ENCODE measurements at regions not wholly inside any gene's neighbourhood (a gene's known extent, or its start where the extent isn't known, plus 50 kb on each side); places are given as distances from the start of the nearest gene placed in this dataset.
"Not testable (repeated sequence)": the region's sequence is repeated elsewhere in the genome, so short reads cannot be mapped to it uniquely, and the experiment has no call there.

DNA sequence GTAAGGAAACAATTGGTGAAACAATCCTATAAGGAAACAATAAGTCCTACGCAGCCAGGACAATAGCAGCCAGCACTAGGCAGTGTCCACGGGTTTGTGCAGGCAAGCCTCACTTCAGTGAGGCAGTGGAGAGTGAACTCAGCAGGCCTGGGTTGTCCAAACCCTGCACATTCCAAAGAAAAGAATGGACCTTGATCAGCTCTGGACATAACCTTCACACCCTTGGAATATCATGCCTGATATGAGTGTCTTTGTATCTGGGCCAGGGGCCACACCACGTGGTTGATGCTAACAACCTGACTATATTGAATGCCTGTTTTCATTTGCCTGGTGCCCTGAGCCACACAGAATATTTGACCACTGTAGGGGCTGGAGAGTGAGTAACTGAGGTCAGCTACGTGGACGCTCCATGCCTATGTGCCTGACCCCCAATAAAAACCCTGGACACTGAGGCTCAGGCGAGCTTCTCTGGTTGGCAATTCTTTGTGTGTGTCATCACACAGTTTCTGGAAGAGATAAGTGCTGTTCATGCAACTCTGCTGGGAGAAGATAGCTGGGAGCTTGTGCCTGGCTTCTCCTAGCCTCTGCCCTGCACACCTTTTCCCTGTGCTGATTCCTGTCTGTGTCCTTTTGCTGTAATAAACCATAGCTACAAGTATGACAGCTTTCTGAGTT lies 81.4 kb upstream of the NCOR2 start:
- no peak for DNase-seq

DNA sequence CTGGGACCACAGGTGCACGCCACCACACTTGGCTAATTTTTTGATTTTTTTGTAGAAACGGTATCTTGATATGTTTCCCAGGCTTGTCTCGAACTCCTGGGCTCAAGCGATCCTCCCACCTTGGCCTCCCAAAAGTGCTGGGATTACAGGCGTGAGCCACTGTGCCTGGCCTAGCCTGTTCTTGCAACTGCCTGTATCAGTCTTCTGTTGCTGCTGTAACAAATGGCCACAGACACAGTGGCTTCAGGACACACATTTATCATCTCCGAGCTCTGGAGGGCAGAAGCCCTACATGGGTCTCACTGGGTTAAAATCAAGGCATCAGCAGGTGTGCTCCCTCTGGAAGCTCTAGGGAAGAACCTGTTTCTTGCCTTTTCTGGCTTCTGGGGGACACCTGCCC lies 79.9 kb upstream of the NCOR2 start:
- DNase-seq, result no peak

DNA sequence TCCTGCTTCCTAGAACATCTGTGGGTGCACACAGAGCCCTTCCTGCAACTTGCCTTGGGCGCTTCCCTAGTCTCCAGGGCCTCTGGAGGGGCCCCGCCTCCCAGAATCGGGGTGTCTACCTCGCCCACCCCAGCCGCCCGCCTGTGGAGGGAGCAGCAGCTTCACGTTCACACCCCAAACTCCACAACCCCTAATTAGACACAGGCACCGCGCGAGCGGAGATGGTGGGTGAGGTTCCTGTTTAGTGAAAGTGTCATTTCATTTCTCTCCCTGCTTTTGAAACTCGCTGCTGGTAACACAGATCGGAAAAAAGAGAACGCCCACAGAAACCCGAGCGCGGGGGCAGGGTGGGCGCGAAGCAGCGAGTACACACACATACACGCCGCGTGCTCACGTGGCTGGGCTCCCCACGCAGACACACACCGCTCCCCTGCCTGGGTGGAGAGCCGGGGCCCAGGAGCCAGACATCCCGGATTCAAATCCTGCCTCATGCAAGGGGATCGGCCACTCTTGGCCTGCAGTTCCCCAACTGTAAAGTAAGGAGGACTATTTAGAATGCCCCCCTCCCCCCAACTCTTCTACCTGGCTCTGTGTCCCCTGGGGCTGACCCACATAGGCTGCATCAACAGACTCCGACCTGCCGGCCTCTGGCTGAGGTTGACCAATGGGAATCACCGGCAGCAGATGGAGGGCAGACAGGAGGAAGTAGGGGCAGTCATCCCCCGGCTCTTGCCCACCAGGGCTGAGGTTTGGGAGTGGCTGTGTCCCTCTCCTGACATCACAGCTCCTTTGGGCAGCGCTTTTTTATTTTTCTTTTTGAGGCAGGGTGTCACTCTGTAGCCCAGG lies 79.2 kb upstream of the NCOR2 start:
- DNase-seq, result peak; percentile 76

DNA sequence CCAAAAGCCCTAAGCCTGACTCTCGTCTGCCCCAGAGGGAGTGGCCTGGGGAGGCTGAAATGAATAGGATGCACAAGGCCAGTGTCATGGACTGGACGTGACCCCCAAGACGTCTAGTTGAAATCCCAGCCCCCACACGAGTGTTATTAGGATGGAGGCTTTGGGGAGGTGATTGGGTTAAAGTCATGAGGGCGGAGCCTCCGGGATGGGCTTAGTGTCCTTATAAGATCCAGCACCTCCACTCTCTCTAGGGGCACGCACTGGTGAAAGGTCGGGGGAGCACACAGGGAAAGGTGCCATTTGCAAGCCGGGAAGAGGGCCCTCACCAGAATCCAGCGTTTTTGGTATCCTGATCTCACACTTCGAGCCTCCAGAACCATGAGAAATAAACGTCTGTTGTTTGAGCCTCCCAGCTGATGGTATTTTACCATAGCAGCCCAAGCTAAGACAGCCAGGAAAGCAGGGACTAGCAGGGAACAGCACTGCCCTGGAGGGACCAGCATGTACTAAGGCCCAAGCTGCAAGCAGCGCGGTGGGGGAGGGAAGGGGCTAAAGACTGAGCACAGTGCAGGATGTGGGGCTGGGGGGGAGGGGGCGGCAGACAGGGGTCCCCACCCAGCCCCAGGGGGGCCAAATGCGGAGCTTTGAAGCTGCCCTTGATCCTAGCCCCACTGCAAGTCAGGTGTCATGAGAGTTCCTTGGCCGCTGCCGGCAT lies 78.3 kb upstream of the NCOR2 start:
- DNase-seq, result no peak

DNA sequence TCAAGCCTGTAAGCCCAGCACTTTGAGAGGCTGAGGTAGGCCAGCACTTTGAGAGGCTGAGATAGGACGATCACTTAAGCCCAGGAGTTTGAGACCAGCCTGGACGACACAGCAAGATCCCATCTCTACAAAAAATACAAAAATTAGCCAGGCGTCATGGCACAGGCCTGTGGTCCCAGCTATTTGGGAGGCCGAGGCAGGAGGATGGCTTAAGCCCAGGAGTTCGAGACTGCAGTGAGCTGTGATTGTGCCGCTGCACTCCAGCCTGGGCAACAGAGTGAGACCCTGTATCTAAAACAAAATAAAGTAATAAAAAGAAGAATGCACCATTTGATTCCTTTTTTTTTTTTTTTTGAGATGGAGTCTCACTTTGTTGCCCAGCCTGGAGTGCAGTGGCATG lies 76.4 kb upstream of the NCOR2 start:
- DNase-seq, result not testable (repeated sequence)

DNA sequence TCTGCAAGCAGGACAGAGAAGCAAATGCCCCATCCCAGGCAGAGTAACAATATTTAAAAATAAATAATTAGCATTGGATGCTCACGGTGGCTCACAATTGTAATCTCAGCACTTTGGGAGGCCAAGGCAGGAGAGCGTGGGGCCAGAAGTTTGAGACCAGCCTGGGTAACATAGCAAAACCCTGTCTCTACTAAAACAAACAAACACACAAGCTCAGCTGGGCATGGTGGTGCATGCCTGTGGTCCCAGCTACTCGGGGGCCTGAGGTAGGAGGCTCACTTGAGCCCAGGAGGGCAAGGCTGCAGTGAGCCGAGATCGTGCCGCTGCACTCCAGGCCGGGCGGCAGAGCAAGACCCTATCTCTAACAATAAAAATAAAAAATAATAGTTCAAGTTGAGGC lies 74.7 kb upstream of the NCOR2 start:
- DNase-seq, result no peak

DNA sequence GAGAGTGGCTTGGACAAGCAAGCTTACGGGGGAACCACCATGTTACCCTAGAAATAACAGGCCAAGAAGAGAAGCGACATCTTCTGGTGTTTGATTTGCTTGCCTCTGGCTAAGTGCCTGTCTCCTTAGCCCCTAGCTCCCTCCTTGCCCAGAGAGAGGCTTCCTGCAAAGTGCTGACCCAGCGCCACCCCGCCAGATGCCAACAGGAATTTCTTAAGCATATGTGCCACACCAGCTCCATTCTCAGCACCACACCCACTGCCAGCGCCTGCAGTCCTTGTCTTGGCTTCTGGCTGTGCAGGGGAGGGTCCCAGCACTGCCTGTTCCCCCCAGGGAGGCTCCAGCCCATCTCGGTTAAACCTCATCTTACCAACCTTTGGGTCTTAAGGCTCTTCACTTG lies 74.2 kb upstream of the NCOR2 start:
- no peak for DNase-seq

DNA sequence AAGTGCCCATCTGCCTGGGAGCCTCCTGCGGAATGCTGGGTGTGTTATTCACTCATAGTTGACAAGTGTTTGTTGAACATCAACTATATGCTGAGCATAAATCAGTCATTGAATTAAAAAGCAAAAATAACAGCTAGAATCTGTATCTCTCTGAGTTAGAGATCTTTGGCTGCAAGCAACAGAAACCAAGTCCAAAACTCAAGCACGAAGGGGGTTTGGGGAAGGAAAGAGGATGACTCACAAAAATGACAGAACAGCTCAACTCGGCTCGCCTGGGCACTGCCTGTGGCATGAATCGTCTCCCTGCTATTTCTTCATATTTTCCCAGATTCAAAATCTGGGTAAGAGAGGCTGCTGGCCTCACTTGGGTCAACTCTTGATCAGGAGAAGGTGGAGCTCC lies 72.6 kb upstream of the NCOR2 start:
- no peak for DNase-seq

DNA sequence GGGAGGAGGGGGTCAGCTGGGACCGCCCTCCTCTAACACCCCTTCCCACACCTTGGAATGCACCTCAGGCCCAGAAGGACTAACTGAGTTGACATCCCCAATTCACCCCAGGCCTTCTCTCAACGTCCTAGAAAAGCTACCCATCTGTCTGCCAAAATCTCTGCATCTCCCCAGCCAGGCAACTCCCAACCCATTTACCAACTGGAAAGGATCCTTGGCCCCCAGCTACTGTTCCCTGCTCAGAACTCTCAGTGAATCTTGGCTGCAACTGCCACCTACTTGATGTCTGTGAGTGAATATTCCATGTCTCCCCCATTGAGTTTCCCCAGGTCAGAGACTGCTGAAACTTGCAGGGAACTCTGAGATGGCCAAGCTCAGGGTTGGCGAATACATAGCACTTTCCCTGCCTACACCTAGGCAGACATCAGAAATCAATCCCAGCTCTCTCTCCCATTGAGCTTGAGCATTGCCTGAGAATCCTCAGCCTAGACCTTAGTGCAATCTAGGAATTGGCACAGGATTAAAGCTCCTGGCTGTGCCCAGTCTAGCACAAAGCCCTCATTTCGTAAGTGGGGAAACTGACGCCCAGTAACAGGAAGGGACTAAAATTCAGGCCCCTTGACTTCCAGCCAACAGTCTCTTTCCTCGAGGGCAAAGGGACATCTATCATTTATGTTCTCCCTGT lies 71.9 kb upstream of the NCOR2 start:
- DNase-seq, result no peak

DNA sequence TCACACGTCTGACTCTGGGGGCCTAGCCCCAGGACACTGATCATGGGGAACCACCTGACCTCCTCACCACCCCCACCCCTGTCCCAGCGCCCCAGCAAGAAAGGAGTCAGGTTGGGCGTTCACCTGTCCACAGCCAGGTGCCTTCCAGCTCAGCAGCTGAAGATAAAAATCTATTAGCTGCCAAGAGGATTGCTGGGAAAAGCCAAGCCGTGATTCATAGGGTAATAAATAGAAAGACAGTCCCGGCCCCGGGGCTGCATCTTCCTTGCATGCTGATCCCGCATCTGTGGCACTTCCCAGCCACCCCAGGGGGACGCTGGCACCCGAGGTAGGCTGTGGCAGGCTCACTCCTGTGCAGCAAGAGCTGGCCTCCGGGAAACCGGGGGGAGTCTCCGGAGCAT lies 70.2 kb upstream of the NCOR2 start:
- DNase-seq, result no peak

DNA sequence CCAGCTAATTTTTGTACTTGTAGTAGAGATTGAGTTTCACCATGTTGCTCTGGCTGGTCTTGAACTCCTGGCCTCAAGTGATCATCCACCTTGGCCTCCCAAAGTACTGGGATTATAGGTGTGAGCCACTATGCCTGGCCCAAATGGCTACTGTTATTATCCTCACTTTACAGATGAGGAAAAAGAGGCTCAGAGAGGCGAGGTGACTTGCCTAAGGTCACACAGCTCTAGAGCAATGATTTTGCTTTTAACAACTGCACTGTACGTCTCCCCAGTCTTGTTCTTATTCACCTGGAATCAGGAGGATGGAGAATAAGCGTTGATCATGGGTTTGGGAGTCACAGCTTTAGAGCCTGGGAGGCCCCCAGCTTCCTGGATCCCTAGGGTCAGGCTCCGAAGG lies 69.8 kb upstream of the NCOR2 start:
- DNase-seq, result no peak

DNA sequence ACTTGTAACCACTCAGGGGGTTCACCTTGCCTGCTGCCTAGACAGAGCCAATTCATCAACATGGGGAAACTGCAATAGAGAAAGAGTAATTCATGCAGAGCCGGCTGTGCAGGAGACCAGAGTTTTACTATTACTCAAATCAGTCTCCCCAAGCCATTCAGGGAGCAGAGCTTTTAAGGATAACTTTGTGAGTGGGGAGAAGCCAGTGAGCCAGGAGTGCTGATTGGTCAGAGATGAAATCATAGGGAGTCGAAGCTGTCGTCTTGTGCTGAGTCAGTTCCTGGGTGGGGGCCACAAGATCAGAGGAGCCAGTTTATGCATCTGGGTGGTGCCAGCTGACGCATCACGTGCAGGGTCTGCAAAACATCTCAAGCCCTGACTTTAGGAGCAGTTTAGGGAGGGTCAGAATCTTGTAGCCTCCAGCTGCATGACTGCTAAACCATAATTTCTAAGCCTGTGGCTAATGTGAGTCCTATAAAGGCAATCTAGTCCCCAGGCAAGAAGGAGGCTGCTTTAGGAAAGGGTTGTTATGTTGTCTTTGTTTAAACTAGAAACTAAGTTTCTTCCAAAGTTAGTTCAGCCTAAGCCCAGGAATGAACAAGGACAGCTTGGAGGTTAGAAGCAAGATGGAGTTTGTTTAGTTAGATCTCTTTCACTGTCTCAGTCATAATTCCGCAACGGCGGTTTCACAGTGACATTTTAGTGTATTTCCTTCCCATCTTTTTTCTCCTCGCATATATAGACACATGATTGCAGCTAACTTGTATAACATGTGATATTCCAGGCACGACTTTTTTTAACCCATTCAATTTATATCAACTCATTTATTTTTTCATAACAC lies 68.9 kb upstream of the NCOR2 start:
- peak; percentile 38 to 40 for DNase-seq

DNA sequence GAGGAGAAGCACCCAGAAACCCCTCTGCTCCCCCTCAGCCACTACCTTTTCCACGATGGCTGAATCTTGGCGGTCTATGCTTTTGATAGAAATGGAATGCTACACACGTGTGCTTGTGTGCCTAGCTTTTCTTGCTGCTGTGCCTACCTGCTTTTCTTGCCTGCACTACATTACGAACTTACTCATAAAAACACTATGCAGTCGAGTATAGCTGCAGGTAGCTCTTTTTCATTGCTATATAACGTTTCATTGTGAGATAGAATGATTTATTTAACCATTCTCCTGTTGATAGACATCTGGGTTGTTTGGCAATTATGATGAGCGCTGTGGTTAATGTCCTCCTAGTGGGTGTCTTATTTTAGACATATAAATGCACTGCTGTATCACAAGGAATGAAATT lies 67.9 kb upstream of the NCOR2 start:
- no peak for DNase-seq

DNA sequence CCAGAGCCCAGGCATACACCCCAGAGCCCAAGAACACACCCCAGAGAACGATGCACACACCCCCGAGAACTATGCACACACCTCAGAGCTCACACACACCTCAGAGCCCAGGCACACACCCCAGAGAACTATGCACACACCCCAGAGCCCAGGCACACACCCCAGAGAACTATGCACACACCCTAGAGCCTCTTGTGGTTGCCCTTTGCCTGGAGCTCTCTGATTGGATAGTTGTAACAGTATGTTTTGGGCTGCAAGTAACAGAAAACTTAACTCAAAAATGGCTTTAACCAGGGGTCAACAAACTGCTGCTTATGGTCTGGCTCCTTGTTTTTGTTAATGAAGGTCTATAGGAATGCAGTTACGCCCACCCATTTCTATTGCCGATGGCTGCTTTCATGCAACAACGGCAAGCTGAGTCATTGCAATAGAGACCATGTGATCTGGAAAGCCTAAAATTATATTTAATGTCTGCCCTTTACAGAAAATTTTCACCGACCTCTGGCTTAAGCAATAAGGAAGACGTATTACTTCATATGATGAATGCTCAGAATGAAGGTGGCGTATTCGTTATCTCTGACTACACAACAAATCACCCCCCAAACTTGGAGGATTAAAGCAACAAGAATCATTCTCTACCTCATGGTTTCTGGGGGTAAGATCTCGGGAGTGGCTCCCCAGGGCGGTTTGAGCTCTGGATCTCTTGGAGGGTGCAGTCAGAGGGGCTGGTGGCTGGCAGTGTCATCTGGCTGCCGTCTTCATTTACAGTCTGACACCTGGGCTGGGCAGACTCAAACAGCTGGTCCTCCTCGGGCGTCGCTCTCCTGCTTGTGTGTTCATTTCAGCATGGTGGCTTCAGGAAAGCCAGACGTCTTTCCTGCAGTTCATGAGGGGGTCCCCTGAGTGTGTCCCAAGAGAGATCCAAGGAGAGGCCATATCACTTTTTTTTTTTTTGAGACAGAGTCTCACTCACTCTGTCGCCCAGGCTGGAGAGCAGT lies 66.3 kb upstream of the NCOR2 start:
- no peak for DNase-seq

DNA sequence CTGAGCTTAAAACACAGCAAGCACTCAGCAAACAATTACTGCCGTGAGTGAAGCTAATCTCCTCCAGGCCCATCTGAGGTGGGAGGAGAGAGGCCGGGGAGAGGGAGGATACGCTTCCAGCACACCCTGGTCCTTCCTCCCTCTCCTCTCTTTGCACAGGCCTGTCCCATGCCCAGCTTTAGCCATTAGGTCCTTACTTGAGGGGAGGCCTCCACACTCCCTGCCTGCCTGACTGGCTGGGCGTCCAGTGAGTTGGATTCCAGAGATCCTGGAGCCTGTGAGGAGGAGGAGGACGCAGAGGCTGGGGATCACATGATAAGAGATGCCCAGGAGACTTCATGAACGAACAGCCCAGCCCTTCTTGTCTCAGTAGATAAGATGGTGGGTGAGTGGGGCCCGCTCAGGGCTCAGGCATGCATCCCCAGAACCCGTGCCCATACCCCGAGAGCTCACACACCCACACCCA lies 65.1 kb upstream of the NCOR2 start:
- DNase-seq, result no peak

DNA sequence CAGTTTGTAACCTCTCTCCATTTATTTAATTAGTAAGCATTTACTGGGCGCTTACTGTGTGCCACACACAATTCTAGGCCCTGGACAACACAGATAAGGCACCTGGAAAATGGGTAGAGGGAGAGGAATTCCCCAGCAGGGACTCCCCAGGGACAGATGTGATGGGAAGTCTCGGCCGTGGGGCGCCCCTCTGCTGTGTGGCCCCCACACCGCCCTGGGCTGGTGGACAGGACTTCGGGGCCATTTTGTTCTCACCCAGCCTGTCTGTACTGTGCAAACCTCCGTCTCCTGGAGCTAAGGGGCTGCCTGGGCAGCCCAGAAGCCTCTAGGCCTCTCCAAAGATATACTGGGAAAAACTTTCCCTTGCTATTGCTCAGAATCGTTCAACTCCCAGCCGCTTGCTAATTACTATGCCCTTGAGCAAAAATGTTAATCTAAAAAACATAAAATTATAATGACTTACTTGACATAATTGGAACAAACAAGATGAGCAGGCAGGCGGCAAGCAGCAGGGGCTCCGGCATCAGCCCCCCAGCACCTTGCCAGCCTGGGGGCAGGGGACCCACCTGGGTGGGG lies 64.4 kb upstream of the NCOR2 start:
- no peak for DNase-seq

DNA sequence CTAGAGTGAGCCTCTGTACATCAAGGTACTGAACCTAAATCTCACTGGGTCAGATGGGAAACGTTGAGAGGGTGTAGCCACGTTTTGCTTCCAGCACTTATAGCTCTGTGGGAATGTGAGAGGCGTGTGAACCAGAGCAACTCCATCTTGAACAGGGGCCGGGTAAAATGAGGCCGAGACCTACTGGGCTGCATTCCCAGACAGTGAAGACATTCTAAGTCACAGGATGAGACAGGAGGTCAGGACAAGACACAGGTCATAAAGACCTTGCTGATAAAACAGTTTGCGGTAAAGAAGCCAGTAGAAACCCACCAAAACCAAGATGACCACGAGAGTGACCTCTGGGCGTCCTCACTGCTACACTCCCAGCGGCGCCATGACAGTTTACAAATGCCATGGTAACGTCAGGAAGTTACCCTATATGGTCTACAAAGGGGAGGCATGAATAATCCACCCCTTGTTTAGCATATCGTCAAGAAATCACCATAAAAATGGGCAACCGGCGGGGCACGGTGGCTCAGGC lies 63.4 kb upstream of the NCOR2 start:
- no peak for DNase-seq

DNA sequence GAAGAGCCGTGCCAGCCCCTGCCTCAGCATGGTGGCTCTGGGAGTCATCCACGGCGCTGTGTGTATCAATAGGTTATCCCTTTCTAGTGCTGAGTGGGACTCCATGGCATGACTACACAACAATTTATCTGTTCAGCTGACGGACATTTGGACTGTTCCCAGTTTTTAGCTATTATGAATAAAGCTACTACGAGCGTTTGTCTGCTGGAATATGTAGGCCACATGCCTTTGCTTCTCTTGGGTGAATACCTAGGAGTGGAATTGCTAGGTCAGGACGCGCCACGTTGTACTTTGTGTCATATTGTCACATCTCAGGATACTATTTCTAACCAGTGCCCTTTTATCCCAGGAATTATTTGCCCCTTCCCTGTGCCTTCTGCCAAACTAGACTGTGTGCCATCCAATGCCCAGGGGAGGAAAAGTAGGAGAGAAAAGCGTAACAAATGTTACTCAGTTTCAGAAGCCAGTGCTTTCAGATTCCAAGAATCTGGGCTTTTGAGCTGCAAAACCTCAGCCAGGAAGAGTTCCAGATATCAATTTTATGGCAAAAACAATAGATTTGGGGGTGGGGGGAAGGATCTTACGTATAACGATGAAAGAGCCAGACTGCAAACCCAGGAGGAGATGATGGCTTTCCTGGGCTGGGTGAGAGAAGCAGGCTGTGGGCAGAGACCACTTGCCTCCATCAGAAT lies 62.5 kb upstream of the NCOR2 start:
- DNase-seq, result no peak

DNA sequence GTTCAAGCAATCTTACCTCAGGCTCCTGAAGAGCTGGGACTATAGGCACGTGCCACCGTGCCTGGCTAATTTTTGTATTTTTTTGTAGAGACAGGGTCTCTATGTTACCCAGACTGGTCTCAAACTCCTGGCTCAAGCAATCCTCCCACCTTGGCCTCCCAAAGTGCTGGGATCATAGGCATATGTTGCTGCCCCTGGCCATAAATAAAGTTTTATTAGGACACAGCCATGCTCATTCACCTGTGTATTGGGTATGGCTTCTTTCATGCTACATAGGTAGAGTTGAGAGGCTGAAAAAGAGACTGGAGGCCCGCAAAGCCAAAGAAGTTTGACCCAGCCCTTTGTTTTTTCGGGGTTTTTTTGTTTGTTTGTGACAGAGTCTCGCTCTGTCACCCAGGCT lies 61.7 kb upstream of the NCOR2 start:
- DNase-seq, result no peak

DNA sequence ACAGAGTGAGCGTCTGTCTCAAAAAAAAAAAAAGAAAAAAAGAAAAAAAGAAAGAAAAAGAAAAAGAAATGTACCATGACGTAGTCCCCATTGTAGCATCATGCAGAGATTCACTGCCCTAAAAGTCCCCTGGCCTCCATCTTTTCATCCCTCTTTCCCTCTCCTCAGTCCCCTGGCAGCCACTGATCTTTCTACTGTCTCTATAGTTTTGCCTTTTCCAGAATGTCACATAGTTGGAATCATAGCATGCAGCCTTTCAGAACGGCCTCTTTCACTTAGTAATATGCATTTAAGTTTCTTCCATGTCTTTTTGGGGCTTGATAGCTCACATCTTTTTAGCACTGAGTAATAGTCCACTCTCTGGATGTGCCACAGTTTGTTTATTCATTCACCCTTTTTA lies 60.5 kb upstream of the NCOR2 start:
- no peak for DNase-seq

Measured in activated CD4-positive, alpha-beta T cell treated with anti-CD3 and anti-CD28 coated beads, Interleukin-2, amount 50 U/mL, for 4 hours (primary cell).